Neural progenitor cell (in vitro differentiated cells): ENCODE measurements at regions not wholly inside any gene's neighbourhood (a gene's known extent, or its start where the extent isn't known, plus 50 kb on each side); places are given as distances from the start of the nearest gene placed in this dataset.

ENCODE experiments used
- CTCF ChIP-seq: fragments of 200-600 bp; sonication (generic); IDR thresholded peaks from 2 replicates; pipeline ENCODE4 v1.5.1; 2017; ENCODE audit warnings: antibody characterized with exemption, mild to moderate bottlenecking
- EZH2 ChIP-seq: fragments of 200-600 bp; sonication (generic); IDR thresholded peaks from 2 replicates; pipeline ENCODE4 v1.6.1; 2017; ENCODE audit warnings: antibody characterized with exemption, mild to moderate bottlenecking, moderate library complexity

GRCh38 chr6:3916211-3916610, 67.0 kb downstream of the FAM50B start:
- TF ChIP-seq CTCF: no peak
- no peak for TF ChIP-seq EZH2
